SK-N-SH (cell line): ENCODE measurements at regions not wholly inside any gene's neighbourhood (a gene's known extent, or its start where the extent isn't known, plus 50 kb on each side); places are given as distances from the start of the nearest gene placed in this dataset.

Source experiments
- CTCF ChIA-PET: fragments of 300-600, 350-600 bp; formaldehyde crosslinking; extraction: SDS; loops from one replicate; lab custom pipeline; 2021; lab: Yijun Ruan, JAX
- POLR2A ChIA-PET: fragments of 350-600 bp; sonication (Branson Sonifier 250); formaldehyde crosslinking; extraction: SDS; loops from one replicate; lab custom pipeline; 2020; ENCODE audit warnings: antibody characterized with exemption, inconsistent platforms; lab: Yijun Ruan, JAX
- DNase-seq: peaks from one replicate; pipeline ENCODE4 v3.0.0; 2012
- H2AFZ ChIP-seq: fragments of 200-600 bp; sonication (generic); 2 replicates; pipeline ENCODE4 v1.8.1; 2016; ENCODE audit warnings: antibody characterized with exemption, mild to moderate bottlenecking, low read depth
- H3F3A ChIP-seq: fragments of 200-600 bp; sonication (generic); replicated peaks from 2 replicates; pipeline ENCODE3; 2016; ENCODE audit warnings: antibody characterized with exemption, mild to moderate bottlenecking; ENCODE audit not compliant: insufficient read depth
- H3K27ac ChIP-seq, 2 experiments: fragments of 200-500 bp in 1 of 2; fragments of 200-600 bp in 1 of 2; sonication (Bioruptor generic) in 1 of 2; sonication (generic), shearing (Covaris generic) in 1 of 2; 2 replicates each; pipeline versions ENCODE4 v1.5.1 to v1.6.1; 2014 to 2016; ENCODE audit warnings: low read depth in 2 of 2, inconsistent platforms in 1 of 2, low read length in 1 of 2, mild to moderate bottlenecking in 1 of 2, mixed read lengths in 1 of 2
- H3K27me3 ChIP-seq: fragments of 200-600 bp; sonication (generic), shearing (Covaris generic); 2 replicates; pipeline ENCODE4 v1.6.1; 2016; ENCODE audit warnings: mixed run types; ENCODE audit not compliant: insufficient read depth
- H3K36me3 ChIP-seq, 2 experiments: fragments of 200-500 bp in 1 of 2; fragments of 200-600 bp in 1 of 2; sonication (Bioruptor generic) in 1 of 2; sonication (generic) in 1 of 2; replicated peaks in 1 of 2; 2 replicates each; pipeline versions ENCODE3 to v1.5.1; 2014 to 2016; ENCODE audit warnings: low read length in 1 of 2, mild to moderate bottlenecking in 1 of 2; ENCODE audit not compliant: insufficient read depth in 2 of 2, control insufficient read depth in 1 of 2
- H3K4me1 ChIP-seq, 2 experiments: fragments of 200-500 bp in 1 of 2; fragments of 200-600 bp in 1 of 2; sonication (Bioruptor generic) in 1 of 2; sonication (generic), shearing (Covaris generic) in 1 of 2; 2 replicates each; pipeline versions ENCODE4 v1.5.1 to v1.6.1; 2014 to 2016; ENCODE audit warnings: low read depth in 1 of 2, low read length in 1 of 2, mixed run types in 1 of 2; ENCODE audit not compliant: insufficient read depth in 2 of 2, control insufficient read depth in 1 of 2
- H3K4me2 ChIP-seq: fragments of 200-600 bp; sonication (generic), shearing (Covaris generic); 2 replicates; pipeline ENCODE4 v1.6.1; 2017; ENCODE audit warnings: mixed run types
- H3K4me3 ChIP-seq, 2 experiments: fragments of 200-500 bp in 1 of 2; fragments of 200-600 bp in 1 of 2; sonication (Bioruptor generic) in 1 of 2; sonication (generic), shearing (Covaris generic) in 1 of 2; 2 replicates each; pipeline versions ENCODE4 v1.5.1 to v1.8.1; 2014 to 2016; ENCODE audit warnings: low read depth in 2 of 2, inconsistent platforms in 1 of 2, low read length in 1 of 2, mild to moderate bottlenecking in 1 of 2, mixed read lengths in 1 of 2, moderate library complexity in 1 of 2
- H3K79me2 ChIP-seq: fragments of 200-600 bp; sonication (generic); 2 replicates; pipeline ENCODE4 v1.8.1; 2017; ENCODE audit warnings: mild to moderate bottlenecking; ENCODE audit not compliant: insufficient read depth
- H3K9ac ChIP-seq: fragments of 200-600 bp; sonication (generic); 2 replicates; pipeline ENCODE4 v1.6.1; 2017; ENCODE audit warnings: mixed run types
- H3K9me2 ChIP-seq: fragments of 200-600 bp; sonication (generic); 2 replicates; pipeline ENCODE4 v1.6.1; 2017; ENCODE audit warnings: mixed run types
- H3K9me3 ChIP-seq: fragments of 200-600 bp; sonication (generic); 2 replicates; pipeline ENCODE4 v1.6.1; 2017; ENCODE audit warnings: mixed run types, mild to moderate bottlenecking, moderate library complexity
- H4K20me1 ChIP-seq: fragments of 200-600 bp; sonication (generic); 2 replicates; pipeline ENCODE4 v1.6.1; 2017; ENCODE audit warnings: mild to moderate bottlenecking, mixed run types; ENCODE audit not compliant: insufficient read depth
- CTCF ChIP-seq: fragments of 200-600 bp; sonication (generic); IDR thresholded peaks from 2 replicates; pipeline ENCODE4 v1.6.1; 2017; ENCODE audit warnings: antibody characterized with exemption, mild to moderate bottlenecking, moderate library complexity
- FOSL2 ChIP-seq: IDR thresholded peaks from 2 replicates; pipeline ENCODE4 v1.4.0; 2012; ENCODE audit warnings: low read depth, mild to moderate bottlenecking, moderate library complexity, borderline replicate concordance
- FOXM1 ChIP-seq: IDR thresholded peaks from 2 replicates; pipeline ENCODE4 v1.4.0; 2012; ENCODE audit warnings: low read depth, mild to moderate bottlenecking
- JUND ChIP-seq: IDR thresholded peaks from 2 replicates; pipeline ENCODE4 v1.4.0; 2012
- MEF2A ChIP-seq: IDR thresholded peaks from 2 replicates; pipeline ENCODE4 v1.4.0; 2012; ENCODE audit warnings: low read depth, borderline replicate concordance
- NFIC ChIP-seq: IDR thresholded peaks from 2 replicates; pipeline ENCODE4 v1.4.0; 2012; ENCODE audit warnings: borderline replicate concordance
- POLR2AphosphoS5 ChIP-seq: IDR thresholded peaks from 2 replicates; pipeline ENCODE4 v1.6.1; 2012; ENCODE audit warnings: low read depth, low read length
- RAD21 ChIP-seq: IDR thresholded peaks from 2 replicates; pipeline ENCODE4 v1.6.1; 2012; ENCODE audit warnings: mild to moderate bottlenecking, low read length
- RCOR1 ChIP-seq: fragments of 150-350 bp; IDR thresholded peaks from 2 replicates; pipeline ENCODE4 v1.6.1; 2017; ENCODE audit warnings: antibody characterized with exemption, low read length
- RFX5 ChIP-seq: IDR thresholded peaks from 2 replicates; pipeline ENCODE4 v1.6.1; 2012; ENCODE audit warnings: mild to moderate bottlenecking, improper control_type of control experiment, low read length
- SMC3 ChIP-seq: IDR thresholded peaks from 2 replicates; pipeline ENCODE4 v1.6.1; 2012; ENCODE audit warnings: low read depth, low read length, improper control_type of control experiment
- TAF1 ChIP-seq: IDR thresholded peaks from 2 replicates; pipeline ENCODE4 v1.6.1; 2012; ENCODE audit warnings: low read depth, mild to moderate bottlenecking, low read length, moderate library complexity, borderline replicate concordance
- TCF12 ChIP-seq: IDR thresholded peaks from 2 replicates; pipeline ENCODE4 v1.4.0; 2012
- YY1 ChIP-seq: IDR thresholded peaks from 2 replicates; pipeline ENCODE4 v1.4.0; 2012; ENCODE audit warnings: low read depth, mild to moderate bottlenecking
- WGBS: methylation state at CpG from one replicate; pipeline ENCODE4 v1.1.6; 2017; ENCODE audit warnings: low lambda C conversion rate; 5-methylcytosine and 5-hydroxymethylcytosine counted together
- TF ChIP-seq, protein P1 (sequence below): IDR thresholded peaks from 2 replicates; pipeline ENCODE4 v1.4.0; 2012; ENCODE audit warnings: low read depth, borderline replicate concordance
- TF ChIP-seq, protein P2 (sequence below): IDR thresholded peaks from 2 replicates; pipeline ENCODE4 v1.4.0; 2012; ENCODE audit warnings: low read depth

DNA sequence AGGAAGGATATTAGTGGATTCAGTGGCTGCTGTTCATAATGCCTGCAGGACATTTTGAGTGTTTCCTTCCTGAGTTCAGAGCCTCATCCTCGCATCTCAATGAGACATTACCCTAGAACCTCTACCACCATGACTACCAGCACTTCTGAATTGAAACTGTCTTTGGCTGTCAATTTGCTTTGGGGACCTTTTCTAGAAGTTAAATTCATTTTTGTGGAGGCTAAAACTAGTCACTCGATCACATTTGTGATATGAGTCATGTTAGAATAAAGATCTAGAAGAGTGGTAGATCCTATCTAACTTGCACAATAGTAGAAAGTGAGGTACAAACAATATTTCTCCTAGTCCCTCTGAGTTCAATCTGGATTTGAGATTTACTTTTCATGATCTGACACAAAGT is 124.9 kb downstream of the KCNRG start (continued):
- TF ChIP-seq RCOR1 (no peak), MEF2A (no peak), TCF12 (no peak)
- TF ChIP-seq, protein P1, sequence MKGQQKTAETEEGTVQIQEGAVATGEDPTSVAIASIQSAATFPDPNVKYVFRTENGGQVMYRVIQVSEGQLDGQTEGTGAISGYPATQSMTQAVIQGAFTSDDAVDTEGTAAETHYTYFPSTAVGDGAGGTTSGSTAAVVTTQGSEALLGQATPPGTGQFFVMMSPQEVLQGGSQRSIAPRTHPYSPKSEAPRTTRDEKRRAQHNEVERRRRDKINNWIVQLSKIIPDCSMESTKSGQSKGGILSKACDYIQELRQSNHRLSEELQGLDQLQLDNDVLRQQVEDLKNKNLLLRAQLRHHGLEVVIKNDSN: no peak
- TF ChIP-seq, all 33 proteins: peak for 0

GRCh38 chr13:50140581-50141374 is 125.5 kb downstream of the KCNRG start:
- no peak for DNase-seq
- H3K4me3 ChIP-seq: no peak overlapping the region
- H3K9me3 ChIP-seq: no peaks in the 10 kb centered on the region
- no peaks in the 10 kb centered on the region for H3K79me2 ChIP-seq
- no peaks in the 10 kb centered on the region for H3K9me2 ChIP-seq
- peaks cover 7% of the 10 kb centered on the region for H3F3A ChIP-seq
- no peak overlapping the region for H3K9ac ChIP-seq
- no peaks in the 10 kb centered on the region for H3K27me3 ChIP-seq
- H4K20me1 ChIP-seq: no peaks in the 10 kb centered on the region
- H2AFZ ChIP-seq: no peak overlapping the region
- H3K4me1 ChIP-seq: peaks cover 3 to 9% of the 10 kb centered on the region in 2 experiments; a peak in 2 of 4 replicates
- no peak for TF ChIP-seq NFIC
- TF ChIP-seq, all 33 proteins: peak for 0
- Histone ChIP-seq H3K36me3 (no peaks in the 10 kb centered on the region), H3K27ac (no peak overlapping the region), H3K4me2 (no peak overlapping the region)
- POLR2A ChIA-PET: no interaction called here
- CTCF ChIA-PET: no interaction called here
- WGBS: 78% methylated on average over 14 of the region's 14 CpGs

DNA sequence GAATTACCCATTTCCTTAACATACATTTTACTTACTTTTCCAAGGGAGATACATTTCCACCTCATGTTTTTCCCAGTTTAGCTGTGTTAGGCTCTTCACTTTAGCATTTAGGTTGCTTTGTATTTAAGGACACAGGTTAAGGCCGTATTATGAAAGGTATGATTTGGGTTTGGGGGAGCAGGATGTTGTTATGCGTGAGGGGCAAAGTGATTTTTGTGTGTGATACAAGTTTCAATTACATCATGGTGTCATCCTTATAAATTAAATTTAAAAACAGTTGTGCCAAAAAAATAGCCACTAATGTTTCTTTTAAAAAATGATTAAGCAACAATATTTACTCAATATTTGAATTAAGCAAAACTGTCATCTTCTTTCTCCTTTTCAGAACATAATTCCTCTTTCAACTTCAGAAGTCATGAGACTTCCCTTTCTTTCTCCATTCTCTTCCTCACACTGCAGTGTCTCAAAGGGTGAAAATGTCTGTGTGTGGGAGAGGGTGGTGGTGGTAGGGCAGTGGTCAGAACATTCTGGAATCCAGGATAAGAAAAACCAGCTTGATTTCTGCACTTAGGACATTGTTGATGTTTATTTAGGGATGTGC is 126.2 kb downstream of the KCNRG start:
- H3K4me2 ChIP-seq: no peak overlapping the region
- 92% methylated on average over 2 of the region's 2 CpGs for WGBS

More for the DNA sequence above, 126.2 kb downstream of the KCNRG start:
- H3K27me3 ChIP-seq: no peaks in the 10 kb centered on the region
- TF ChIP-seq CTCF: no peak
- TF ChIP-seq SMC3: no peak
- no peak for TF ChIP-seq FOXM1
- TF ChIP-seq POLR2AphosphoS5: no peak
- TF ChIP-seq RAD21: no peak
- no peak for TF ChIP-seq YY1
- TF ChIP-seq, protein P1: no peak
- TF ChIP-seq TAF1: no peak
- no peak for TF ChIP-seq FOSL2
- no peak for TF ChIP-seq MEF2A
- TF ChIP-seq NFIC: no peak
- no peak for TF ChIP-seq JUND
- TF ChIP-seq RFX5: no peak
- TF ChIP-seq TCF12: no peak
- TF ChIP-seq, protein P2, sequence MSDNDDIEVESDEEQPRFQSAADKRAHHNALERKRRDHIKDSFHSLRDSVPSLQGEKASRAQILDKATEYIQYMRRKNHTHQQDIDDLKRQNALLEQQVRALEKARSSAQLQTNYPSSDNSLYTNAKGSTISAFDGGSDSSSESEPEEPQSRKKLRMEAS: no peak
- TF ChIP-seq, all 33 proteins: peak for 0
- no peak overlapping the region for H2AFZ ChIP-seq
- H3K9ac ChIP-seq: no peak overlapping the region
- ChIA-PET POLR2A (no interaction called here), CTCF (no interaction called here)
- H3K4me1 ChIP-seq: peaks cover 3 to 9% of the 10 kb centered on the region in 2 experiments; a peak in 2 of 4 replicates
- H3K4me3 ChIP-seq: no peak overlapping the region
- H3K27ac ChIP-seq: no peak overlapping the region
- no peaks in the 10 kb centered on the region for H4K20me1 ChIP-seq
- no peaks in the 10 kb centered on the region for H3K79me2 ChIP-seq
- DNase-seq: no peak
- no peaks in the 10 kb centered on the region for H3K36me3 ChIP-seq
- no peaks in the 10 kb centered on the region for H3K9me3 ChIP-seq
- no peaks in the 10 kb centered on the region for H3K9me2 ChIP-seq
- peaks cover 7% of the 10 kb centered on the region for H3F3A ChIP-seq
